Islet precursor cell (in vitro differentiated cells): ENCODE measurements at regions not wholly inside any gene's neighbourhood (a gene's known extent, or its start where the extent isn't known, plus 50 kb on each side); places are given as distances from the start of the nearest gene placed in this dataset.
"Not testable (repeated sequence)": the region's sequence is repeated elsewhere in the genome, so short reads cannot be mapped to it uniquely, and the experiment has no call there.

Experiments used
- DNase-seq: peaks from one replicate; pipeline ENCODE4 v3.0.0-alpha.2; 2018

- peak; percentile 24 for DNase-seq
These were observed 58.1 kb upstream of the TUNAR start for GRCh38 chr14:95818581-95818980.

GRCh38 chr14:95817271-95817670 is 59.4 kb upstream of the TUNAR start:
- DNase-seq = peak; percentile 46

GRCh38 chr14:95816539-95816938 is 60.1 kb upstream of the TUNAR start:
- DNase-seq = no peak

GRCh38 chr14:95815226-95815690 is 61.4 kb upstream of the TUNAR start:
- peak; percentile 74 for DNase-seq

GRCh38 chr14:95814363-95815225 is 62.0 kb upstream of the TUNAR start:
- peak; percentile 24 for DNase-seq

- peak; percentile 7 for DNase-seq
These were observed 64.8 kb upstream of the TUNAR start for GRCh38 chr14:95811813-95812212.

- DNase-seq = peak; percentile 16
These were observed 68.3 kb upstream of the TUNAR start for GRCh38 chr14:95808371-95808770.

- DNase-seq = no peak
These were observed 79.8 kb upstream of the TUNAR start for GRCh38 chr14:95796788-95797187.

GRCh38 chr14:95787941-95788340 is 74.0 kb upstream of the TCL1A start:
- no peak for DNase-seq

- DNase-seq = no peak
These were observed 72.6 kb upstream of the TCL1A start for GRCh38 chr14:95786566-95786965.

- DNase-seq = no peak
These were observed 70.2 kb upstream of the TCL1A start for GRCh38 chr14:95784137-95784536.

- no peak for DNase-seq
These were observed 63.0 kb upstream of the TCL1A start for GRCh38 chr14:95776798-95777534.

- peak; percentile 71 for DNase-seq
These were observed 60.6 kb upstream of the TCL1A start for GRCh38 chr14:95774265-95775160.

- no peak for DNase-seq
These were observed 56.9 kb upstream of the TCL1A start for GRCh38 chr14:95770777-95771176.

- DNase-seq = no peak
These were observed 56.1 kb upstream of the TCL1A start for GRCh38 chr14:95769976-95770375.

- DNase-seq = not testable (repeated sequence)
These were observed 55.5 kb upstream of the TCL1A start for GRCh38 chr14:95769431-95769830.

- no peak for DNase-seq
These were observed 51.1 kb upstream of the TCL1A start for GRCh38 chr14:95765051-95765450.

GRCh38 chr14:95763875-95764274 is 50.0 kb upstream of the TCL1A start:
- DNase-seq = no peak
